Panc1 (cell line): ENCODE measurements at regions not wholly inside any gene's neighbourhood (a gene's known extent, or its start where the extent isn't known, plus 50 kb on each side); places are given as distances from the start of the nearest gene placed in this dataset.

Experiments used
- ATAC-seq: fragments of 200-7000 bp; cut with Tn5 transposase; 2 replicates; pipeline ENCODE4 v1.9.1; 2020; ENCODE audit warnings: mild to moderate bottlenecking, moderate library complexity
- BruUV-seq: library from RNA; stranded (reverse); fragments of 400-500 nt; replicated peaks from 2 replicates; lab custom pipeline; 2021; lab: Mats Ljungman, UMichigan
- CTCF ChIA-PET: fragments of 300-600 bp; sonication (Branson Sonifier 250); formaldehyde crosslinking; loops from one replicate; lab custom pipeline; 2022; ENCODE audit warnings: antibody characterized with exemption; lab: Charles Lee
- POLR2A ChIA-PET: fragments of 300-600 bp; sonication (Branson Sonifier 250); formaldehyde crosslinking; loops from one replicate; lab custom pipeline; 2022; ENCODE audit warnings: antibody characterized with exemption; lab: Charles Lee
- DNase-seq: peaks from one replicate; pipeline ENCODE4 v3.0.0-alpha.2; 2010; ENCODE audit warnings: low read depth, low spot score
- H3K27ac ChIP-seq: 2 replicates; pipeline ENCODE4 v1.5.1; 2011; ENCODE audit warnings: mild to moderate bottlenecking, low read length, inconsistent platforms
- H3K27me3 ChIP-seq: fragments of 200-500 bp; sonication (Bioruptor generic); 2 replicates; pipeline ENCODE4 v1.6.0; 2014; ENCODE audit warnings: low read length, inconsistent platforms; ENCODE audit not compliant: control insufficient read depth, insufficient read depth
- H3K36me3 ChIP-seq: fragments of 200-500 bp; sonication (Bioruptor generic); 2 replicates; pipeline ENCODE4 v1.5.1; 2014; ENCODE audit warnings: inconsistent platforms, mild to moderate bottlenecking, low read length, moderate library complexity; ENCODE audit not compliant: control insufficient read depth, insufficient read depth
- H3K4me1 ChIP-seq: 2 replicates; pipeline ENCODE4 v1.5.1; 2011; ENCODE audit warnings: inconsistent platforms, mild to moderate bottlenecking, low read length, moderate library complexity; ENCODE audit not compliant: control insufficient read depth, insufficient read depth
- H3K4me3 ChIP-seq, 2 experiments: 2 replicates each; pipeline ENCODE4 v1.5.1; 2011 to 2012; ENCODE audit warnings: low read depth in 2 of 2, low read length in 2 of 2, mild to moderate bottlenecking in 2 of 2, inconsistent platforms in 1 of 2, moderate library complexity in 1 of 2
- H3K9me3 ChIP-seq: fragments of 200-500 bp; sonication (Bioruptor generic); 2 replicates; pipeline ENCODE4 v1.5.1; 2014; ENCODE audit warnings: low read depth, mild to moderate bottlenecking, inconsistent platforms, low read length, moderate library complexity; ENCODE audit not compliant: control insufficient read depth, insufficient read depth
- CTCF ChIP-seq: fragments of 450-650 bp; IDR thresholded peaks from 2 replicates; pipeline ENCODE4 v1.5.1; 2017; ENCODE audit warnings: mild to moderate bottlenecking
- POLR2AphosphoS5 ChIP-seq: IDR thresholded peaks from 2 replicates; pipeline ENCODE4 v1.6.1; 2012; ENCODE audit warnings: mild to moderate bottlenecking, low read depth, low read length, moderate library complexity
- REST ChIP-seq, 2 experiments: IDR thresholded peaks; 2 replicates each; pipeline ENCODE4 v1.6.1; 2011 to 2012; ENCODE audit warnings: low read depth in 2 of 2, control low read depth in 1 of 2, low read length in 1 of 2, mild to moderate bottlenecking in 1 of 2, moderate library complexity in 1 of 2; ENCODE audit not compliant: insufficient read depth in 1 of 2
- SIN3A ChIP-seq: IDR thresholded peaks from 2 replicates; pipeline ENCODE4 v1.6.1; 2012; ENCODE audit warnings: low read depth, mild to moderate bottlenecking, low read length, moderate library complexity, borderline replicate concordance; ENCODE audit not compliant: insufficient read depth
- TCF7L2 ChIP-seq: IDR thresholded peaks from 2 replicates; pipeline ENCODE4 v1.6.1; 2011; ENCODE audit warnings: mild to moderate bottlenecking, low read depth, low read length, inconsistent platforms
- in situ Hi-C: cut with HindIII; loops from 2 replicates; pipeline ENCODE4 v1.10.0; 2016; ENCODE audit warnings: low sequenced_read_pairs, low pct_unique_long_range_greater_than_20kb
- intact Hi-C: fragments of 100-400 bp; cut with micrococcal nuclease; formaldehyde crosslinking; loops from one replicate; pipeline ENCODE4 v1.10.0; 2022; ENCODE audit not compliant: unreplicated experiment

GRCh38 chr4:156280686-156281085, 327.0 kb upstream of the CTSO start:
- H3K27me3 ChIP-seq = no peaks in the 10 kb centered on the region
- in situ Hi-C loops = no loop called here
- POLR2A ChIA-PET = no interaction called here
- DNase-seq (no peak), ATAC-seq (no peak)
- CTCF ChIA-PET = no interaction called here
- no peak for TF ChIP-seq SIN3A
- TF ChIP-seq CTCF = no peak
- TF ChIP-seq POLR2AphosphoS5 = no peak
- TF ChIP-seq TCF7L2 = no peak
- TF ChIP-seq REST (IDR thresholded peaks at IDR 0.05; ENCODE audit: insufficient read depth in 1 of 2, low read depth in 2 of 2, low read length in 1 of 2) = no peak
- H3K4me1 ChIP-seq = no peaks in the 10 kb centered on the region
- no peak overlapping the region for H3K27ac ChIP-seq
- intact Hi-C loops = no loop called here
- no peaks in the 10 kb centered on the region for H3K9me3 ChIP-seq
- H3K4me3 ChIP-seq = no peak overlapping the region
- BruUV-seq = no TSS peak
- H3K36me3 ChIP-seq = no peaks in the 10 kb centered on the region

GRCh38 chr4:156265407-156265806, 311.7 kb upstream of the CTSO start:
- intact Hi-C loops = no loop called here
- Histone ChIP-seq H3K4me3 (no peak overlapping the region), H3K27ac (no peak overlapping the region), H3K27me3 (no peaks in the 10 kb centered on the region), H3K36me3 (no peaks in the 10 kb centered on the region), H3K9me3 (no peaks in the 10 kb centered on the region), H3K4me1 (no peaks in the 10 kb centered on the region)
- ATAC-seq (no peak), DNase-seq (no peak)
- no peak for TF ChIP-seq POLR2AphosphoS5
- TF ChIP-seq CTCF = no peak
- TF ChIP-seq SIN3A = no peak
- TF ChIP-seq TCF7L2 = no peak
- TF ChIP-seq REST (IDR thresholded peaks at IDR 0.05; ENCODE audit: insufficient read depth in 1 of 2, low read depth in 2 of 2, low read length in 1 of 2) = no peak
- BruUV-seq = no TSS peak
- ChIA-PET POLR2A (no interaction called here), CTCF (no interaction called here)
- in situ Hi-C loops = no loop called here
